ENCODE measurements at regions not wholly inside any gene's neighbourhood (a gene's known extent, or its start where the extent isn't known, plus 50 kb on each side); places are given as distances from the start of the nearest gene placed in this dataset.

GRCh38 chr2:727071-727470, 49.9 kb upstream of the TMEM18 start:
- ChIA-PET POLR2A (no interaction called here), CTCF (interaction anchor here (0.6 to 2.2 kb wide), 3 partner anchors 8 to 819 kb away, joined by 4 to 10 read pairs (median 4); no protein-coding TSS in a partner anchor)
- peaks cover 14% of the 10 kb centered on the region for H3K27me3 Mint-ChIP-seq (ENCODE audit: insufficient read depth, unreplicated experiment)
- H3K4me1 Mint-ChIP-seq (ENCODE audit: insufficient read depth, unreplicated experiment): peaks cover 8% of the 10 kb centered on the region
- no peak for TF ChIP-seq CTCF (IDR thresholded peaks at IDR 0.05; ENCODE audit: unreplicated experiment)
- H3K36me3 Mint-ChIP-seq (ENCODE audit: insufficient read depth, unreplicated experiment): no peaks in the 10 kb centered on the region
- no peak overlapping the region for H3K4me3 Mint-ChIP-seq (ENCODE audit: unreplicated experiment)
- no peak for DNase-seq (ENCODE audit: unreplicated experiment)
- no peaks in the 10 kb centered on the region for H3K9me3 Mint-ChIP-seq (ENCODE audit: unreplicated experiment)
- no peak overlapping the region for H3K27ac Mint-ChIP-seq (ENCODE audit: low read depth, unreplicated experiment)
- intact Hi-C loops (cut with micrococcal nuclease): no loop called here
- BruUV-seq (replicated peaks): no TSS peak

Measured in MCF 10A (cell line).